ENCODE measurements at regions not wholly inside any gene's neighbourhood (a gene's known extent, or its start where the extent isn't known, plus 50 kb on each side); places are given as distances from the start of the nearest gene placed in this dataset.

- no peak for DNase-seq (ENCODE audit: low spot score)
- no peak for FAIRE-seq
Observed at GRCh38 chr7:142418326-142418725, 160.5 kb upstream of the PRSS58 start.

GRCh38 chr7:142414915-142415314, 157.1 kb upstream of the PRSS58 start:
- DNase-seq (ENCODE audit: low spot score) (no peak), FAIRE-seq (no peak)

- FAIRE-seq (no peak), DNase-seq (ENCODE audit: low spot score) (no peak)
Observed at GRCh38 chr7:142414135-142414534, 156.3 kb upstream of the PRSS58 start.

- DNase-seq (ENCODE audit: low spot score) (no peak), FAIRE-seq (no peak)
Observed at GRCh38 chr7:142413280-142414000, 155.6 kb upstream of the PRSS58 start.

- DNase-seq (ENCODE audit: low spot score) (peak; percentile 56), FAIRE-seq (no peak)
Observed at GRCh38 chr7:142412551-142413193, 154.8 kb upstream of the PRSS58 start.

- FAIRE-seq: no peak
- DNase-seq (ENCODE audit: low spot score): no peak
Observed at GRCh38 chr7:142409471-142409870, 151.6 kb upstream of the PRSS58 start.

GRCh38 chr7:142408794-142409193, 150.9 kb upstream of the PRSS58 start:
- FAIRE-seq: no peak
- DNase-seq (ENCODE audit: low spot score): no peak

- no peak for DNase-seq (ENCODE audit: low spot score)
- FAIRE-seq: no peak
Observed at GRCh38 chr7:142407939-142408570, 150.2 kb upstream of the PRSS58 start.

- FAIRE-seq (no peak), DNase-seq (ENCODE audit: low spot score) (no peak)
Observed at GRCh38 chr7:142405122-142405765, 147.4 kb upstream of the PRSS58 start.

GRCh38 chr7:142401951-142402350, 144.1 kb upstream of the PRSS58 start:
- no peak for FAIRE-seq

GRCh38 chr7:142400042-142400533, 142.2 kb upstream of the PRSS58 start:
- FAIRE-seq: no peak
- DNase-seq (ENCODE audit: low spot score): no peak

More at GRCh38 chr7:142401951-142402350, 144.1 kb upstream of the PRSS58 start:
- DNase-seq (ENCODE audit: low spot score): no peak

- FAIRE-seq (no peak), DNase-seq (ENCODE audit: low spot score) (no peak)
Observed at GRCh38 chr7:142391191-142391992, 133.5 kb upstream of the PRSS58 start.

- DNase-seq (ENCODE audit: low spot score) (no peak), FAIRE-seq (no peak)
Observed at GRCh38 chr7:142389544-142389943, 131.7 kb upstream of the PRSS58 start.

GRCh38 chr7:142385491-142386340, 127.9 kb upstream of the PRSS58 start:
- DNase-seq (ENCODE audit: low spot score) (peak; percentile 37), FAIRE-seq (no peak)

GRCh38 chr7:142384493-142384922, 126.7 kb upstream of the PRSS58 start:
- no peak for FAIRE-seq
- peak; percentile 54 for DNase-seq (ENCODE audit: low spot score)

- peak; percentile 11 for DNase-seq (ENCODE audit: low spot score)
- FAIRE-seq: no peak
Observed at GRCh38 chr7:142383841-142384492, 126.1 kb upstream of the PRSS58 start.

- no peak for FAIRE-seq
- DNase-seq (ENCODE audit: low spot score): no peak
Observed at GRCh38 chr7:142381727-142382390, 124.0 kb upstream of the PRSS58 start.

- no peak for FAIRE-seq
- no peak for DNase-seq (ENCODE audit: low spot score)
Observed at GRCh38 chr7:142380069-142380468, 122.2 kb upstream of the PRSS58 start.
